Neuronal stem cell (in vitro differentiated cells): ENCODE measurements at regions not wholly inside any gene's neighbourhood (a gene's known extent, or its start where the extent isn't known, plus 50 kb on each side); places are given as distances from the start of the nearest gene placed in this dataset.

Source experiments
- DNase-seq: peaks from one replicate; pipeline ENCODE4 v3.0.0-alpha.2; 2013; ENCODE audit warnings: low spot score
- H2AFZ ChIP-seq: one replicate; pipeline ENCODE4 v1.6.1; 2013; ENCODE audit warnings: mild to moderate bottlenecking, low read length, inconsistent platforms
- H2AK5ac ChIP-seq: 2 replicates; pipeline ENCODE4 v1.6.1; 2013; ENCODE audit warnings: low read depth, mild to moderate bottlenecking, inconsistent platforms, low read length, moderate library complexity, mixed read lengths
- H2BK120ac ChIP-seq: 2 replicates; pipeline ENCODE4 v1.6.1; 2013; ENCODE audit warnings: low read depth, mild to moderate bottlenecking, inconsistent platforms, low read length, moderate library complexity, mixed read lengths
- H2BK12ac ChIP-seq: one replicate; pipeline ENCODE4 v1.6.1; 2013; ENCODE audit warnings: low read length, inconsistent platforms
- H2BK15ac ChIP-seq: 2 replicates; pipeline ENCODE4 v1.6.1; 2013; ENCODE audit warnings: mild to moderate bottlenecking, low read length, inconsistent platforms, mixed read lengths
- H2BK5ac ChIP-seq: one replicate; pipeline ENCODE4 v1.6.1; 2013; ENCODE audit warnings: inconsistent platforms, mild to moderate bottlenecking, low read length, moderate library complexity
- H3K14ac ChIP-seq: one replicate; pipeline ENCODE4 v1.6.1; 2013; ENCODE audit warnings: low read length, inconsistent platforms
- H3K18ac ChIP-seq: 2 replicates; pipeline ENCODE4 v1.6.1; 2013; ENCODE audit warnings: low read length, inconsistent platforms
- H3K23ac ChIP-seq: 2 replicates; pipeline ENCODE4 v1.6.1; 2013; ENCODE audit warnings: low read depth, mild to moderate bottlenecking, mixed read lengths, low read length, inconsistent platforms; ENCODE audit not compliant: poor library complexity
- H3K27ac ChIP-seq: replicated peaks from 3 replicates; pipeline ENCODE4 v1.5.1; 2013; ENCODE audit warnings: low read length, inconsistent platforms
- H3K27me3 ChIP-seq, 3 experiments: 2 replicates each; pipeline ENCODE4 v1.6.1; 2013; ENCODE audit warnings: low read length in 3 of 3, mild to moderate bottlenecking in 2 of 3, inconsistent platforms in 1 of 3, low read depth in 1 of 3, mixed read lengths in 1 of 3, moderate library complexity in 1 of 3; ENCODE audit not compliant: control insufficient read depth in 3 of 3, insufficient read depth in 3 of 3
- H3K36me3 ChIP-seq, 2 donors: replicated peaks in 1 of 2; 2 replicates each; pipeline ENCODE4 v1.6.1; 2013; ENCODE audit warnings: low read length in 2 of 2; ENCODE audit not compliant: control insufficient read depth in 2 of 2, insufficient read depth in 2 of 2
- H3K4ac ChIP-seq: 2 replicates; pipeline ENCODE4 v1.6.1; 2013; ENCODE audit warnings: inconsistent platforms, mild to moderate bottlenecking, low read length, moderate library complexity
- H3K4me1 ChIP-seq, 2 donors: 1 replicate in 1 of 2; 2 replicates in 1 of 2; pipeline ENCODE4 v1.6.1; 2013; ENCODE audit warnings: low read length in 2 of 2, low read depth in 1 of 2; ENCODE audit not compliant: control insufficient read depth in 2 of 2, insufficient read depth in 1 of 2
- H3K4me2 ChIP-seq: one replicate; pipeline ENCODE4 v1.6.1; 2013; ENCODE audit warnings: mild to moderate bottlenecking, low read length, inconsistent platforms; ENCODE audit not compliant: insufficient read depth, poor library complexity, severe bottlenecking
- H3K4me3 ChIP-seq, 2 donors: 2 replicates each; pipeline ENCODE4 v1.5.1; 2013; ENCODE audit warnings: low read length in 2 of 2, mild to moderate bottlenecking in 2 of 2, inconsistent platforms in 1 of 2, moderate library complexity in 1 of 2
- H3K79me1 ChIP-seq: one replicate; pipeline ENCODE4 v1.6.1; 2013; ENCODE audit warnings: low read depth, mild to moderate bottlenecking, inconsistent platforms, low read length, moderate library complexity
- H3K9ac ChIP-seq: one replicate; pipeline ENCODE4 v1.6.1; 2013; ENCODE audit warnings: mild to moderate bottlenecking, low read depth, low read length, inconsistent platforms; ENCODE audit not compliant: poor library complexity
- H3K9me3 ChIP-seq, 2 donors: replicated peaks in 1 of 2; 2 replicates each; pipeline versions ENCODE3 to v1.6.1; 2013; ENCODE audit warnings: low read length in 2 of 2, mild to moderate bottlenecking in 2 of 2, inconsistent platforms in 1 of 2, low read depth in 1 of 2, mixed read lengths in 1 of 2, moderate library complexity in 1 of 2; ENCODE audit not compliant: control insufficient read depth in 2 of 2, insufficient read depth in 1 of 2
- H4K8ac ChIP-seq: one replicate; pipeline ENCODE4 v1.6.1; 2013; ENCODE audit warnings: low read depth, mild to moderate bottlenecking, inconsistent platforms, low read length, moderate library complexity
- H4K91ac ChIP-seq: one replicate; pipeline ENCODE4 v1.6.1; 2013; ENCODE audit warnings: low read length, low read depth, mild to moderate bottlenecking, inconsistent platforms; ENCODE audit not compliant: poor library complexity
- WGBS, 2 donors: extraction: QIAGEN DNeasy Blood & Tissue Kit; methylation state at CpG; one replicate each; pipeline ENCODE4 v1.1.7; 2013; ENCODE audit warnings: missing lambda C conversion rate in 2 of 2, mixed read lengths in 1 of 2; ENCODE audit not compliant: insufficient read length in 2 of 2, insufficient replicate concordance in 1 of 2; ENCODE audit errors: extremely low coverage in 2 of 2; 5-methylcytosine and 5-hydroxymethylcytosine counted together

DNA sequence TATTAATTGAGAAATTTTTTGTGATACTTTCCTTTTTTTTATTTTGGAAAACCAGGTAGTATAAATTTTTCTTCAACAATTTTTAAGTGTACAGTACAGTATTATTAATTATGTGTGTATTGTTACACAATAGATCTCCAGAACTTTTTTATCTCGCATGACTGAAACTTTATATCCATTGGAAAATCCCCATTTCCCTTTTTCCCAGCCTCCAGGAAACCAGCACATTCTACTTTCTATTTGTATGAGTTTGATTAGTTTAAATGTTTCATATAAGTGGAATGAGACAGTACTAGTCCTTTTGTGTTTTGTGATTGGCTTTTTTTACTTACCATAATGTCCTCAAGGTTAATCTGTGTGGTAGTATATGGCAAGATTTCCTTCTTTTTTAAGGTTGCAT is 399.5 kb upstream of the ARGLU1 start:
- Histone ChIP-seq H2BK120ac (no peak overlapping the region), H3K18ac (no peak overlapping the region), H3K9me3 (no peaks in the 10 kb centered on the region), H3K27ac (no peak overlapping the region), H3K4me2 (no peak overlapping the region), H4K91ac (no peak overlapping the region), H3K9ac (no peak overlapping the region), H3K4me1 (peaks cover 2 to 3% of the 10 kb centered on the region in 2 donors), H2BK5ac (no peak overlapping the region), H3K36me3 (no peaks in the 10 kb centered on the region), H3K4me3 (no peak overlapping the region), H3K23ac (no peak overlapping the region), H3K27me3 (no peaks in the 10 kb centered on the region), H2BK15ac (no peak overlapping the region), H2AK5ac (no peak overlapping the region), H2AFZ (no peak overlapping the region), H3K4ac (no peak overlapping the region), H3K79me1 (no peaks in the 10 kb centered on the region), H2BK12ac (no peak overlapping the region), H4K8ac (no peak overlapping the region), H3K14ac (no peak overlapping the region)
- no peak for DNase-seq
- no CpG with 5 or more reads among the region's 1 CpG for WGBS, 2 donors

DNA sequence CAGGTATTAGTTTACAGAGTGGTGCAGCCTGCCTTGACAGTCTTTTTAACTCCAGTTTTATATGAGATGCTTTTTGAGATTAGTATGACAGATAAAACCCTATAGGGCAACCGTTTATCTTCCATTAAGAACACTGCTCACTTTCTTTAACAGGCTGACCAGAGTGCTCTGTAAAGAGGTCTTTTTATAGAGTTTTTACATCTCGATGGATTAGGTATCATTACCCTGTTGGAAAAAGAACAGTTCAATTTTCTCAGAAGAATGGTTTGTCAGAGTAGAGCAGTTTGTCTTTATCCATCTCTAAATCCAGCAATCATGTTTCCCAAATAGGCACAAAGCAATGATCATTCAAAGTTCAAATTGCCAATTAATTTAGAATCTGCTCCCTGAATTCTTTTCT is 395.2 kb upstream of the ARGLU1 start:
- no peak overlapping the region for H2BK12ac ChIP-seq
- WGBS, 2 donors, result no CpG with 5 or more reads among the region's 2 CpGs
- H3K4ac ChIP-seq, result no peak overlapping the region
- no peak overlapping the region for H4K8ac ChIP-seq
- no peak overlapping the region for H2BK120ac ChIP-seq
- H3K4me1 ChIP-seq, result peaks cover 2 to 3% of the 10 kb centered on the region in 2 donors
- no peak overlapping the region for H3K4me3 ChIP-seq
- no peak overlapping the region for H2BK5ac ChIP-seq
- H3K14ac ChIP-seq, result no peak overlapping the region
- H3K18ac ChIP-seq, result no peak overlapping the region
- no peaks in the 10 kb centered on the region for H3K79me1 ChIP-seq
- H3K36me3 ChIP-seq, result no peaks in the 10 kb centered on the region
- H3K9me3 ChIP-seq, result no peaks in the 10 kb centered on the region
- no peak overlapping the region for H2AK5ac ChIP-seq
- H3K27me3 ChIP-seq, result peaks cover 0 to 2% (median 0%) of the 10 kb centered on the region in 3 experiments
- H3K9ac ChIP-seq, result no peak overlapping the region
- H3K23ac ChIP-seq, result no peak overlapping the region
- no peak overlapping the region for H2BK15ac ChIP-seq
- no peak overlapping the region for H3K27ac ChIP-seq
- H3K4me2 ChIP-seq, result no peak overlapping the region
- no peak overlapping the region for H2AFZ ChIP-seq
- no peak for DNase-seq
- no peak overlapping the region for H4K91ac ChIP-seq

DNA sequence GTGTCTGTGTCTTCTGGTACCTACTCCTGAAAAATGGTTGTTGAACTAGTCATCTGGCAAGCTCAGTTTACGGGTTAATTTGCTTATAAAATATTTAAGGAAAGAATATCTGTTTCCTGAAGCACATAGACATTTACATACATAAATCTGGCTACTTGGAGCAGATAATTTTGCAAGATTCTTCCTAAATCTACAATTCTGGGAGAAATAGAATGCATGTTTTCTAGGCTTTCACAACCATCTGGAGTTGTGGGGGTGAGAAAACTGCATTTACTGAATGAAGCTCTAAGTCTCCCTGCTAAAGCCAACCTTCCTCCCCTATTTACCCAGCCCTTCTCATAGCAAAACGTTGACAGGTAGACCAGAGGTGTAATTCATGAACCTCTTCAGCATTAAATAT is 393.7 kb upstream of the ARGLU1 start:
- no peak overlapping the region for H3K27ac ChIP-seq
- no CpG with 5 or more reads among the region's 2 CpGs for WGBS, 2 donors

DNA sequence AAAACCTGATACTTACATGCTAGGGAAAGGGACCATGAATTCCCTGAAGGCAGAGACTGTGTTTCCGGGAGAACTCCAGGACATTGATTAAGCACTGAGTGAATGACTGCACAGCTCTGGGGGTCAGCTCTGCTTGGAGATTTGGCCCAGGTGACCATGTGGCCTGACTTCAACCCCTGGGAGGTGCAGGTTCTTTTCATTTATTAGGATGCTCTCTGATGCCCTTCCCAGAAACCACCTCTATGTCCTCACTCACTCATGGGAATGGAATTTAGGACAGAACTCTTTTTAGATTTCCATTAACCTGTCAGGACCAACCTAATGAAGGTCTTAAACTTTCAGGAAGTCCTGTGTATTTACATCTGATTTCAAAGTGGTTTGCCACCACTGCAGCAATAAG is 393.3 kb upstream of the ARGLU1 start:
- Histone ChIP-seq H2BK12ac (no peak overlapping the region), H3K4me1 (peaks cover 2 to 3% of the 10 kb centered on the region in 2 donors), H3K9me3 (peaks cover 0 to 1% of the 10 kb centered on the region in 2 donors), H3K4me2 (no peak overlapping the region), H3K79me1 (no peaks in the 10 kb centered on the region), H3K4me3 (no peak overlapping the region), H2BK15ac (no peak overlapping the region), H3K36me3 (no peaks in the 10 kb centered on the region), H2BK5ac (no peak overlapping the region), H2BK120ac (no peak overlapping the region), H3K9ac (no peak overlapping the region), H2AK5ac (no peak overlapping the region), H2AFZ (no peak overlapping the region), H3K23ac (no peak overlapping the region), H3K14ac (no peak overlapping the region), H3K4ac (no peak overlapping the region), H4K91ac (no peak overlapping the region), H4K8ac (no peak overlapping the region), H3K27ac (no peak overlapping the region), H3K18ac (no peak overlapping the region), H3K27me3 (peaks cover 0 to 5% (median 0%) of the 10 kb centered on the region in 3 experiments)
- no peak for DNase-seq
- no CpG with 5 or more reads among the region's 1 CpG for WGBS, 2 donors

More for the DNA sequence above, 393.7 kb upstream of the ARGLU1 start:
- Histone ChIP-seq H3K9ac (no peak overlapping the region), H3K4ac (no peak overlapping the region), H3K9me3 (no peaks in the 10 kb centered on the region), H2BK15ac (no peak overlapping the region), H3K36me3 (no peaks in the 10 kb centered on the region), H3K18ac (no peak overlapping the region), H2BK12ac (no peak overlapping the region), H3K27me3 (peaks cover 0 to 5% (median 0%) of the 10 kb centered on the region in 3 experiments), H2AFZ (no peak overlapping the region), H3K23ac (no peak overlapping the region), H3K4me3 (no peak overlapping the region), H2AK5ac (no peak overlapping the region), H3K4me2 (no peak overlapping the region), H3K4me1 (peaks cover 2 to 3% of the 10 kb centered on the region in 2 donors), H4K91ac (no peak overlapping the region), H4K8ac (no peak overlapping the region), H3K14ac (no peak overlapping the region), H2BK120ac (no peak overlapping the region), H2BK5ac (no peak overlapping the region), H3K79me1 (no peaks in the 10 kb centered on the region)
- no peak for DNase-seq
